SK-N-SH treated with all-trans-retinoic acid at 6 μM for 48 hours (cell line): ENCODE measurements at regions not wholly inside any gene's neighbourhood (a gene's known extent, or its start where the extent isn't known, plus 50 kb on each side); places are given as distances from the start of the nearest gene placed in this dataset.

ENCODE experiments used
- ATAC-seq: fragments of 200-7000 bp; cut with Tn5 transposase; 3 replicates; pipeline ENCODE4 v1.9.1; 2020; ENCODE audit warnings: mild to moderate bottlenecking, moderate library complexity
- ARNTL ChIP-seq: fragments of 450-650 bp; formaldehyde crosslinking; IDR thresholded peaks from 2 replicates; pipeline ENCODE4 v1.5.0; 2020; ENCODE audit warnings: low read depth, mild to moderate bottlenecking, moderate library complexity, borderline replicate concordance
- BACH2 ChIP-seq: fragments of 250-450 bp; sonication (Bioruptor Pico); IDR thresholded peaks from 2 replicates; pipeline ENCODE4 v1.9.0; 2021; ENCODE audit warnings: mild to moderate bottlenecking, borderline replicate concordance
- CSDC2 ChIP-seq: fragments of 250-450 bp; sonication (Bioruptor Pico); IDR thresholded peaks from 2 replicates; pipeline ENCODE4 v1.5.0; 2020; ENCODE audit warnings: mild to moderate bottlenecking, moderate library complexity
- ESRRG ChIP-seq: fragments of 250-450 bp; sonication (Bioruptor Pico); IDR thresholded peaks from 2 replicates; pipeline ENCODE4 v1.6.1; 2021; ENCODE audit warnings: mild to moderate bottlenecking
- GLIS3 ChIP-seq: fragments of 250-450 bp; sonication (Bioruptor Pico); IDR thresholded peaks from 2 replicates; pipeline ENCODE4 v1.5.0; 2020; ENCODE audit warnings: mild to moderate bottlenecking, moderate library complexity
- ISL1 ChIP-seq: fragments of 250-450 bp; sonication (Bioruptor Pico); IDR thresholded peaks from 2 replicates; pipeline ENCODE4 v2.1.2; 2022; ENCODE audit warnings: mild to moderate bottlenecking, moderate library complexity
- OSR1 ChIP-seq: fragments of 250-450 bp; sonication (Bioruptor Pico); IDR thresholded peaks from 2 replicates; pipeline ENCODE4 v1.8.0; 2022; ENCODE audit warnings: moderate library complexity, mild to moderate bottlenecking, inconsistent platforms
- PPARA ChIP-seq: fragments of 250-450 bp; sonication (Bioruptor Pico); IDR thresholded peaks from 2 replicates; pipeline ENCODE4 v1.5.0; 2020; ENCODE audit warnings: mild to moderate bottlenecking, borderline replicate concordance
- RARB ChIP-seq: fragments of 250-450 bp; sonication (Bioruptor Pico); IDR thresholded peaks from 2 replicates; pipeline ENCODE4 v1.8.0; 2021; ENCODE audit warnings: mild to moderate bottlenecking, moderate library complexity
- SNAI2 ChIP-seq: fragments of 250-450 bp; sonication (Bioruptor Pico); IDR thresholded peaks from 2 replicates; pipeline ENCODE4 v1.5.0; 2020; ENCODE audit warnings: mild to moderate bottlenecking, moderate library complexity
- TCF4 ChIP-seq: fragments of 250-450 bp; sonication (Bioruptor Pico); IDR thresholded peaks from 2 replicates; pipeline ENCODE4 v1.8.0; 2021; ENCODE audit warnings: mild to moderate bottlenecking, moderate library complexity, borderline replicate concordance
- TOX ChIP-seq: fragments of 250-450 bp; sonication (Bioruptor Pico); IDR thresholded peaks from 2 replicates; pipeline ENCODE4 v1.8.0; 2021; ENCODE audit warnings: mild to moderate bottlenecking, moderate library complexity, borderline replicate concordance
- ZC3H10 ChIP-seq: fragments of 250-450 bp; sonication (Bioruptor Pico); IDR thresholded peaks from 2 replicates; pipeline ENCODE4 v1.5.1; 2021; ENCODE audit warnings: mild to moderate bottlenecking, moderate library complexity
- ZFP3 ChIP-seq: fragments of 250-450 bp; sonication (Bioruptor Pico); IDR thresholded peaks from 2 replicates; pipeline ENCODE4 v1.5.0; 2020; ENCODE audit warnings: mild to moderate bottlenecking, moderate library complexity
- ZNF565 ChIP-seq: fragments of 450-650 bp; formaldehyde crosslinking; conservative IDR thresholded peaks from 2 replicates; pipeline ENCODE4 v1.5.0; 2020; ENCODE audit warnings: low read depth, mild to moderate bottlenecking, moderate library complexity
- ZNF70 ChIP-seq: fragments of 450-650 bp; formaldehyde crosslinking; IDR thresholded peaks from 2 replicates; pipeline ENCODE4 v1.5.0; 2020; ENCODE audit warnings: mild to moderate bottlenecking, moderate library complexity
- ZNF8 ChIP-seq: fragments of 450-650 bp; formaldehyde crosslinking; IDR thresholded peaks from 2 replicates; pipeline ENCODE4 v1.5.0; 2020; ENCODE audit warnings: mild to moderate bottlenecking, moderate library complexity
- TF ChIP-seq, protein P1 (sequence below): fragments of 250-450 bp; sonication (Bioruptor Pico); IDR thresholded peaks from 2 replicates; pipeline ENCODE4 v1.5.1; 2021; ENCODE audit warnings: mild to moderate bottlenecking, moderate library complexity
- TF ChIP-seq, protein P2 (sequence below): fragments of 250-450 bp; sonication (Bioruptor Pico); IDR thresholded peaks from 2 replicates; pipeline ENCODE4 v1.5.0; 2020; ENCODE audit warnings: mild to moderate bottlenecking, moderate library complexity
- TF ChIP-seq, protein P3 (sequence below): fragments of 250-450 bp; sonication (Bioruptor Pico); IDR thresholded peaks from 2 replicates; pipeline ENCODE4 v1.5.1; 2020; ENCODE audit warnings: low read depth, mild to moderate bottlenecking, moderate library complexity
- TF ChIP-seq, protein P4 (sequence below): fragments of 250-450 bp; sonication (Bioruptor Pico); IDR thresholded peaks from 2 replicates; pipeline ENCODE4 v1.8.0; 2020; ENCODE audit warnings: mild to moderate bottlenecking, moderate library complexity, borderline replicate concordance

DNA sequence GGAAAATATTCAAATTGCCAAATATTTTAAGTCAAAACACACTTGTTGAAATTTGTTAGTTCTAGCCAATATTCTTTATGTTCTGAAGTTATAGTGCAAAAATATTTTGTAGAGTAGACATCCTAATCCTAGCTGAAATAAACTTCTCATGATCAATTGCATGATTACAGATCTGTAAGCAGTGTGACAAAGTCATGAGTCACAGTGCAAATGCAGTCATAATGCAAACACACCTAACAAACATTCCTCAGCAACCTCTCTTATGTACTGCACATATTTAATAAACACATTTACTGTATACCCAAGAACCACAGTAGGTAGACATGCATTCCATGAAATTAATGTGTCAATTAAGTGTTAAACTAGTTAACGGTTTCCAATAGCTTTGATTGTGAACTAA, 1857.4 kb downstream of the NCAM2 start:
- TF ChIP-seq ISL1 (no peak), CSDC2 (CRISPR knock-in tag) (no peak), TOX (CRISPR knock-in tag) (no peak), BACH2 (CRISPR knock-in tag) (no peak), ZNF8 (CRISPR knock-in tag) (no peak), ZNF70 (no peak), SNAI2 (CRISPR knock-in tag) (no peak), PPARA (CRISPR knock-in tag) (no peak), ZC3H10 (no peak), TCF4 (no peak), GLIS3 (no peak), RARB (no peak)
- TF ChIP-seq, protein P1, sequence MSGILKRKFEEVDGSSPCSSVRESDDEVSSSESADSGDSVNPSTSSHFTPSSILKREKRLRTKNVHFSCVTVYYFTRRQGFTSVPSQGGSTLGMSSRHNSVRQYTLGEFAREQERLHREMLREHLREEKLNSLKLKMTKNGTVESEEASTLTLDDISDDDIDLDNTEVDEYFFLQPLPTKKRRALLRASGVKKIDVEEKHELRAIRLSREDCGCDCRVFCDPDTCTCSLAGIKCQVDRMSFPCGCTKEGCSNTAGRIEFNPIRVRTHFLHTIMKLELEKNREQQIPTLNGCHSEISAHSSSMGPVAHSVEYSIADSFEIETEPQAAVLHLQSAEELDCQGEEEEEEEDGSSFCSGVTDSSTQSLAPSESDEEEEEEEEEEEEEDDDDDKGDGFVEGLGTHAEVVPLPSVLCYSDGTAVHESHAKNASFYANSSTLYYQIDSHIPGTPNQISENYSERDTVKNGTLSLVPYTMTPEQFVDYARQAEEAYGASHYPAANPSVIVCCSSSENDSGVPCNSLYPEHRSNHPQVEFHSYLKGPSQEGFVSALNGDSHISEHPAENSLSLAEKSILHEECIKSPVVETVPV (CRISPR knock-in tag): no peak
- TF ChIP-seq, protein P2, sequence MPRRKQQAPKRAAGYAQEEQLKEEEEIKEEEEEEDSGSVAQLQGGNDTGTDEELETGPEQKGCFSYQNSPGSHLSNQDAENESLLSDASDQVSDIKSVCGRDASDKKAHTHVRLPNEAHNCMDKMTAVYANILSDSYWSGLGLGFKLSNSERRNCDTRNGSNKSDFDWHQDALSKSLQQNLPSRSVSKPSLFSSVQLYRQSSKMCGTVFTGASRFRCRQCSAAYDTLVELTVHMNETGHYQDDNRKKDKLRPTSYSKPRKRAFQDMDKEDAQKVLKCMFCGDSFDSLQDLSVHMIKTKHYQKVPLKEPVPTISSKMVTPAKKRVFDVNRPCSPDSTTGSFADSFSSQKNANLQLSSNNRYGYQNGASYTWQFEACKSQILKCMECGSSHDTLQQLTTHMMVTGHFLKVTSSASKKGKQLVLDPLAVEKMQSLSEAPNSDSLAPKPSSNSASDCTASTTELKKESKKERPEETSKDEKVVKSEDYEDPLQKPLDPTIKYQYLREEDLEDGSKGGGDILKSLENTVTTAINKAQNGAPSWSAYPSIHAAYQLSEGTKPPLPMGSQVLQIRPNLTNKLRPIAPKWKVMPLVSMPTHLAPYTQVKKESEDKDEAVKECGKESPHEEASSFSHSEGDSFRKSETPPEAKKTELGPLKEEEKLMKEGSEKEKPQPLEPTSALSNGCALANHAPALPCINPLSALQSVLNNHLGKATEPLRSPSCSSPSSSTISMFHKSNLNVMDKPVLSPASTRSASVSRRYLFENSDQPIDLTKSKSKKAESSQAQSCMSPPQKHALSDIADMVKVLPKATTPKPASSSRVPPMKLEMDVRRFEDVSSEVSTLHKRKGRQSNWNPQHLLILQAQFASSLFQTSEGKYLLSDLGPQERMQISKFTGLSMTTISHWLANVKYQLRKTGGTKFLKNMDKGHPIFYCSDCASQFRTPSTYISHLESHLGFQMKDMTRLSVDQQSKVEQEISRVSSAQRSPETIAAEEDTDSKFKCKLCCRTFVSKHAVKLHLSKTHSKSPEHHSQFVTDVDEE (CRISPR knock-in tag): no peak
- TF ChIP-seq, protein P3, sequence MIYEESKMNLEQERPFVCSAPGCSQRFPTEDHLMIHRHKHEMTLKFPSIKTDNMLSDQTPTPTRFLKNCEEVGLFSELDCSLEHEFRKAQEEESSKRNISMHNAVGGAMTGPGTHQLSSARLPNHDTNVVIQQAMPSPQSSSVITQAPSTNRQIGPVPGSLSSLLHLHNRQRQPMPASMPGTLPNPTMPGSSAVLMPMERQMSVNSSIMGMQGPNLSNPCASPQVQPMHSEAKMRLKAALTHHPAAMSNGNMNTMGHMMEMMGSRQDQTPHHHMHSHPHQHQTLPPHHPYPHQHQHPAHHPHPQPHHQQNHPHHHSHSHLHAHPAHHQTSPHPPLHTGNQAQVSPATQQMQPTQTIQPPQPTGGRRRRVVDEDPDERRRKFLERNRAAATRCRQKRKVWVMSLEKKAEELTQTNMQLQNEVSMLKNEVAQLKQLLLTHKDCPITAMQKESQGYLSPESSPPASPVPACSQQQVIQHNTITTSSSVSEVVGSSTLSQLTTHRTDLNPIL (CRISPR knock-in tag): no peak
- no peak for ATAC-seq

DNA sequence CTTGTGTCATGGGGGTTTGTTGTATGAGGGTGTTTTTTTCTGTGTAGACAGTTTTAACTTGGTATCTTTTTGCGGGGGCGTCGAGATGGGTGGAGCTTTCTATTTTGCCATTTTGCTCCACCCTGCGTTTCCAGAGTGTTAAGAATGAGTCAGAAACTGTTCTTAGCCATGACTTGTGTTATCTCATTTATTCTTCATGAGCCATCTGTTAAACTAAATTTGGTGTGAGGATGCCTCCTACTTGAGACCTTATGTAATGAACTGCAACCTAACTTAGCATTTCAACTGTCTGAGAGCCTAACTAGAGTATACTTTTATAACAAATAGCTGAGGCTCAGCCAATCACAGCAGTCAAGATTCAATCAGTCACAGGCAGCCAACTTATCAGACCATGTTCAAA, 1873.5 kb downstream of the NCAM2 start:
- no peak for ATAC-seq
- TF ChIP-seq, protein P3 (CRISPR knock-in tag): no peak
- no peak for TF ChIP-seq ESRRG (CRISPR knock-in tag)
- TF ChIP-seq ZNF70: no peak
- TF ChIP-seq CSDC2 (CRISPR knock-in tag): no peak
- no peak for TF ChIP-seq ZC3H10
- no peak for TF ChIP-seq ZNF8 (CRISPR knock-in tag)
- no peak for TF ChIP-seq ZFP3 (CRISPR knock-in tag)
- no peak for TF ChIP-seq GLIS3
- no peak for TF ChIP-seq ARNTL (CRISPR knock-in tag)
- no peak for TF ChIP-seq TOX (CRISPR knock-in tag)
- no peak for TF ChIP-seq RARB
- TF ChIP-seq ISL1: no peak
- TF ChIP-seq, protein P4, sequence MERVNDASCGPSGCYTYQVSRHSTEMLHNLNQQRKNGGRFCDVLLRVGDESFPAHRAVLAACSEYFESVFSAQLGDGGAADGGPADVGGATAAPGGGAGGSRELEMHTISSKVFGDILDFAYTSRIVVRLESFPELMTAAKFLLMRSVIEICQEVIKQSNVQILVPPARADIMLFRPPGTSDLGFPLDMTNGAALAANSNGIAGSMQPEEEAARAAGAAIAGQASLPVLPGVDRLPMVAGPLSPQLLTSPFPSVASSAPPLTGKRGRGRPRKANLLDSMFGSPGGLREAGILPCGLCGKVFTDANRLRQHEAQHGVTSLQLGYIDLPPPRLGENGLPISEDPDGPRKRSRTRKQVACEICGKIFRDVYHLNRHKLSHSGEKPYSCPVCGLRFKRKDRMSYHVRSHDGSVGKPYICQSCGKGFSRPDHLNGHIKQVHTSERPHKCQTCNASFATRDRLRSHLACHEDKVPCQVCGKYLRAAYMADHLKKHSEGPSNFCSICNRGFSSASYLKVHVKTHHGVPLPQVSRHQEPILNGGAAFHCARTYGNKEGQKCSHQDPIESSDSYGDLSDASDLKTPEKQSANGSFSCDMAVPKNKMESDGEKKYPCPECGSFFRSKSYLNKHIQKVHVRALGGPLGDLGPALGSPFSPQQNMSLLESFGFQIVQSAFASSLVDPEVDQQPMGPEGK (CRISPR knock-in tag): no peak
- TF ChIP-seq BACH2 (CRISPR knock-in tag): no peak
- no peak for TF ChIP-seq OSR1 (CRISPR knock-in tag)
- TF ChIP-seq, protein P2 (CRISPR knock-in tag): no peak
- TF ChIP-seq SNAI2 (CRISPR knock-in tag): no peak
- no peak for TF ChIP-seq ZNF565
- TF ChIP-seq PPARA (CRISPR knock-in tag): no peak
